Pancreas (tissue), 10 donors: ENCODE measurements at regions not wholly inside any gene's neighbourhood (a gene's known extent, or its start where the extent isn't known, plus 50 kb on each side); places are given as distances from the start of the nearest gene placed in this dataset.

ENCODE experiments used
- ATAC-seq, 4 donors: fragments of 200-7000 bp; cut with Tn5 transposase; one replicate each; pipeline versions ENCODE4 v1.8.0 to v1.9.1; 2020; ENCODE audit warnings: mild to moderate bottlenecking in 4 of 4, moderate library complexity in 4 of 4
- DNase-seq, 6 donors: peaks; one replicate each; pipeline ENCODE4 v3.0.0-alpha.2; 2020
- FAIRE-seq: peaks from 2 replicates; lab custom pipeline; 2012; peaks lifted over from hg19 to GRCh38; lab: Jason Lieb, UNC
- H3K27ac ChIP-seq, 4 donors: fragments of 200-600 bp; sonication (generic); 1 replicate in 3 of 4; 2 replicates in 1 of 4; pipeline versions ENCODE4 v1.5.0 to v1.8.0; 2020
- H3K27me3 ChIP-seq, 4 donors: fragments of 200-600 bp; one replicate each; pipeline ENCODE4 v1.8.0; 2021
- H3K36me3 ChIP-seq, 3 donors: fragments of 200-600 bp; sonication (generic) in 1 of 3; one replicate each; pipeline versions ENCODE4 v1.5.0 to v1.8.0; 2020 to 2021
- H3K4me1 ChIP-seq, 3 donors: fragments of 200-600 bp; one replicate each; pipeline ENCODE4 v1.8.0; 2021
- H3K4me3 ChIP-seq, 4 donors: fragments of 200-600 bp; sonication (generic) in 2 of 4; one replicate each; pipeline versions ENCODE4 v1.5.0 to v1.8.0; 2020 to 2021
- H3K9me3 ChIP-seq, 4 donors: fragments of 200-600 bp; one replicate each; pipeline ENCODE4 v1.8.0; 2021
- CTCF ChIP-seq, 4 donors: fragments of 200-600 bp; sonication (generic) in 3 of 4; IDR thresholded peaks; one replicate each; pipeline versions ENCODE4 v1.5.0 to v1.8.0; 2021; ENCODE audit warnings: antibody characterized with exemption in 4 of 4
- WGBS, 2 donors: extraction: QIAGEN DNeasy Blood & Tissue Kit; methylation state at CpG; one replicate each; pipeline ENCODE4 v1.1.7; 2013; 5-methylcytosine and 5-hydroxymethylcytosine counted together
- intact Hi-C, 3 donors: fragments of 100-400 bp; cut with DNase I; formaldehyde crosslinking; loops; one replicate each; pipeline versions ENCODE4 v1.11.1 to v1.14.2; 2022
- donor health status: healthy with polysubstance abuse.
- donor health status: DM: no; HTN: no; CAD: no; lungs with moderate emphysema.
- donor health status: DM: no; HTN: no; CAD: no.
- donor health status: control.
- donor health status: control.
- donor health status: Bipolar disorder and iron deficiency.
- donor health status: DM: yes; HTN: yes; CAD: no.
- donor health status: DM: no; HTN: no; CAD: no.
- donor health status: DM: no; HTN: no; CAD: no.
- donor health status: DM: yes; HTN: yes; CAD: no.

DNA sequence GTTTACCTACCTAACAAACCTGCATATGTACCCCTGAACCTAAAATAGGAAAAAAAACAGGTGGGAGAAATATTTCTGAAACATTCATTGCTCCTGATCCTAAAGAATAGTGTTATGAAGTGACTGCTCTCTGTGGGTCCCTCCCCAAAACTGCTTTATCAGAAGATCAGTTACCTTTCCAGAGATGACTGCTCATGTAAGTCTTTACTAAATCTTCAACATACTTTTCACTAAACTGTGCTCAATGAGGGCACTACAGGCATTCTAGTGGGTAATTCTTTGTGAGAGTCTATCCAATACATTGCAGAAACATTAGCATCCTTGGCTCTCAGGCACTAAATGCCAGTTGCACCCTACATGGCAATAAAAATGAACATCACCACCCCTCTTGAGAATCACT lies 189.3 kb upstream of the STK17B start:
- intact Hi-C loops: no loop called here
- DNase-seq (no peak), ATAC-seq (no peak), FAIRE-seq (no peak)
- no peaks in the 10 kb centered on the region for H3K36me3 ChIP-seq
- no peaks in the 10 kb centered on the region for H3K27me3 ChIP-seq
- H3K4me1 ChIP-seq: peaks cover 0 to under 1% (median 0%) of the 10 kb centered on the region in 3 donors
- no peak overlapping the region for H3K27ac ChIP-seq
- H3K9me3 ChIP-seq: no peaks in the 10 kb centered on the region
- H3K4me3 ChIP-seq: no peak overlapping the region
- no peak for TF ChIP-seq CTCF (IDR thresholded peaks at IDR 0.05)

DNA sequence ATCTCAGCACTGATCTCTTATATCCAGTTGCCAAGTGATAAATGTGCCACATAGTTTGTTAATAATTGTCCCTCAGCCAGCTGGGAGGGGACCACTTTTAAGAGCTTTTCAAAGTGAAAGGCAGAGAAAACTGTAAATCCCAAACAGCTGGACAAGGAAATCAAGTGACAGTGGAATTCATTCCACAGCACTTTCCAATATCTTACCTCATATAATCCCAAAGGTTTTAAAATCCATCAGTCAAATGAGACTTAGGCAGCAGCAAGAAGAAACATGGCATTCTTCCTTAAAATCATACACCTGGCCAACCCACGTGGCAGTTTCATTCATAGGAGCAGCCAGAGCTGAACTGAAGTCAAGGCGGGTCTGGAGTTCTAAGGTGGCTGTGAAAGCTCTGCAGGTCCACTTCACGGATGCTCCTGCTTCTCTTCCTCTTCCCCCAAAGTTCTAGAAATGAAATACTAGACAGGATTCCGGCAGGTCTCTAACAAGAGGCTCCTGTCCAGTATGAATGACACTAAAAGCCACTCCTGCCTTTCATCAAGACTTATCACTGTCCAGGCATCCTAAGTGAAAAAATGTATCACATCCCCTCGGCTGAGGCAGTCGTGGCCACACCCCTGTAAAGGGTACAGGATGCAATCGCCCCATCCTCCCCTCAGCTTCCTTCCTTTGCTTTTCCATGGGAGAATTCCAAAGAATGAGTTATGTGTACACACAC lies 190.4 kb upstream of the STK17B start:
- no peak for TF ChIP-seq CTCF (IDR thresholded peaks at IDR 0.05)
- no peaks in the 10 kb centered on the region for H3K36me3 ChIP-seq
- H3K27ac ChIP-seq: no peak overlapping the region
- FAIRE-seq (no peak), ATAC-seq (no peak), DNase-seq (no peak)
- peaks cover 0 to 5% (median 0%) of the 10 kb centered on the region in 3 donors for H3K4me1 ChIP-seq
- H3K9me3 ChIP-seq: no peaks in the 10 kb centered on the region
- intact Hi-C loops: no loop called here
- WGBS, 2 donors: 26 to 30% methylated on average over 7 of the region's 7 CpGs
- no peak overlapping the region for H3K4me3 ChIP-seq
- H3K27me3 ChIP-seq: no peaks in the 10 kb centered on the region

DNA sequence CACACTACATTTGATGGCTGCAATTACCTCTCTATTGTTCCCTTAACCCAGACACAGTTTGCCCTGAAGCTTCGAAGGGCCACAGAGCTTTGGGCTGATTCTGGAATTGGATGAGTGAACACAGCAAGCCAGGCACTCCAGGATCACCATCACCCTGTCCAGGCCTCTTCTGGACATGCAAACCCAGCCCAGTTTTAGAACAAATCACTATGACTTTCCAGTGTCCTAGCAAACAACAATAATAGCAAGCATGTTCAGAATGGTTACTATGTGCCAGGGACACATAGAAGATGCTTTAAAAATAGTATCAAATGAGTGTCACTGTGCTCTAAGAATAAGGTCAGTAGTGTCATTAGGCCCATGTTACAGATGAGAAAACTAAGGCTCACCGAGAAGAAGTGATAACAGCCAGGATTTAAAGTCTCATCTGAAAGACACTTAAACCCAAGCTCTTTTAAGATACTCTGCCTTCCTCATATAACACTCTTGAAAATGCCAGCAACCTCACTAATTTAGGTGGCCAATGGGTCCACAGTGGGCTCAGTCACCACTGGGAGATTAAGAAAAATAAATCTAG lies 191.7 kb upstream of the STK17B start:
- Histone ChIP-seq H3K9me3 (no peaks in the 10 kb centered on the region), H3K4me1 (peaks cover 0 to 5% (median 0%) of the 10 kb centered on the region in 3 donors), H3K27ac (no peak overlapping the region), H3K4me3 (no peak overlapping the region), H3K36me3 (no peaks in the 10 kb centered on the region), H3K27me3 (no peaks in the 10 kb centered on the region)
- 68 to 77% methylated on average over 2 of the region's 2 CpGs for WGBS, 2 donors
- intact Hi-C loops: no loop called here
- no peak for FAIRE-seq
- ATAC-seq: no peak
- TF ChIP-seq CTCF (IDR thresholded peaks at IDR 0.05): no peak
- DNase-seq: no peak

- DNase-seq (no peak), ATAC-seq (no peak), FAIRE-seq (no peak)
- Histone ChIP-seq H3K27me3 (no peaks in the 10 kb centered on the region), H3K27ac (no peak overlapping the region), H3K9me3 (no peaks in the 10 kb centered on the region), H3K4me3 (no peak overlapping the region), H3K4me1 (peaks cover 0 to 5% (median 0%) of the 10 kb centered on the region in 3 donors), H3K36me3 (no peaks in the 10 kb centered on the region)
- intact Hi-C loops: no loop called here
- WGBS, 2 donors: 56 to 74% methylated on average over 3 of the region's 3 CpGs
- no peak for TF ChIP-seq CTCF (IDR thresholded peaks at IDR 0.05)
Observed at GRCh38 chr2:196365145-196365544, 193.8 kb upstream of the STK17B start.

- peaks cover 0 to 5% (median 0%) of the 10 kb centered on the region in 3 donors for H3K4me1 ChIP-seq
- H3K9me3 ChIP-seq: no peaks in the 10 kb centered on the region
- DNase-seq (no peak), ATAC-seq (no peak), FAIRE-seq (no peak)
- intact Hi-C loops: no loop called here
- 72 to 74% methylated on average over 1 of the region's 1 CpG for WGBS, 2 donors
- no peak for TF ChIP-seq CTCF (IDR thresholded peaks at IDR 0.05)
- no peak overlapping the region for H3K27ac ChIP-seq
- H3K4me3 ChIP-seq: no peak overlapping the region
- no peaks in the 10 kb centered on the region for H3K27me3 ChIP-seq
- H3K36me3 ChIP-seq: no peaks in the 10 kb centered on the region
Observed at GRCh38 chr2:196365923-196366322, 194.5 kb upstream of the STK17B start.
